ENCODE measurements at regions not wholly inside any gene's neighbourhood (a gene's known extent, or its start where the extent isn't known, plus 50 kb on each side); places are given as distances from the start of the nearest gene placed in this dataset.

- Histone ChIP-seq H3K4me1 (peaks cover 0 to 17% (median 0%) of the 10 kb centered on the region in 12 donors), H3K9me3 (no peaks in the 10 kb centered on the region), H3K27ac (no peak overlapping the region), H3K4me3 (no peak overlapping the region), H3K36me3 (no peaks in the 10 kb centered on the region), H3K27me3 (no peaks in the 10 kb centered on the region)
- DNase-seq (no peak), ATAC-seq (no peak)
- TF ChIP-seq POLR2A (IDR thresholded peaks at IDR 0.05) (no peak), CTCF (IDR thresholded peaks at IDR 0.05) (no peak)
- 87 to 90% (median 90%) methylated on average over 4 of the region's 4 CpGs for WGBS, 4 donors
- intact Hi-C loops (cut with DNase I) = no loop called here
Measured at GRCh38 chr9:81532251-81532650, 157.1 kb downstream of the TLE1 start.

- no peak for ATAC-seq
- no peak overlapping the region for H3K4me3 ChIP-seq
- no peaks in the 10 kb centered on the region for H3K27me3 ChIP-seq
- intact Hi-C loops (cut with DNase I) = no loop called here
- peaks cover 0 to 17% (median 0%) of the 10 kb centered on the region in 12 donors for H3K4me1 ChIP-seq
- H3K9me3 ChIP-seq = no peaks in the 10 kb centered on the region
- DNase-seq = no peak
- WGBS, 4 donors = 78 to 95% (median 89%) methylated on average over 5 to 6 of the region's 6 CpGs
- TF ChIP-seq CTCF (IDR thresholded peaks at IDR 0.05) (no peak), POLR2A (IDR thresholded peaks at IDR 0.05) (no peak)
- H3K27ac ChIP-seq = no peak overlapping the region
- no peaks in the 10 kb centered on the region for H3K36me3 ChIP-seq
Measured at GRCh38 chr9:81531511-81531910, 157.8 kb downstream of the TLE1 start.

GRCh38 chr9:81530846-81531245 lies 158.5 kb downstream of the TLE1 start:
- ATAC-seq (no peak), DNase-seq (no peak)
- H3K36me3 ChIP-seq = no peaks in the 10 kb centered on the region
- WGBS, 4 donors = 90 to 96% (median 96%) methylated on average over 4 of the region's 4 CpGs
- H3K27me3 ChIP-seq = no peaks in the 10 kb centered on the region
- intact Hi-C loops (cut with DNase I) = no loop called here
- no peaks in the 10 kb centered on the region for H3K9me3 ChIP-seq
- no peak overlapping the region for H3K4me3 ChIP-seq
- H3K27ac ChIP-seq = no peak overlapping the region
- TF ChIP-seq CTCF (IDR thresholded peaks at IDR 0.05) (no peak), POLR2A (IDR thresholded peaks at IDR 0.05) (no peak)
- peaks cover 0 to 17% (median 0%) of the 10 kb centered on the region in 12 donors for H3K4me1 ChIP-seq

- Histone ChIP-seq H3K36me3 (no peaks in the 10 kb centered on the region), H3K4me3 (no peak overlapping the region), H3K27ac (no peak overlapping the region), H3K4me1 (peaks cover 0 to 17% (median 0%) of the 10 kb centered on the region in 12 donors), H3K27me3 (no peaks in the 10 kb centered on the region), H3K9me3 (no peaks in the 10 kb centered on the region)
- DNase-seq (no peak), ATAC-seq (no peak)
- WGBS, 4 donors = 87 to 91% (median 89%) methylated on average over 5 of the region's 5 CpGs
- intact Hi-C loops (cut with DNase I) = no loop called here
- TF ChIP-seq POLR2A (IDR thresholded peaks at IDR 0.05) = no peak
- no peak for TF ChIP-seq CTCF (IDR thresholded peaks at IDR 0.05)
Measured at GRCh38 chr9:81530310-81530810, 159.0 kb downstream of the TLE1 start.
